CD4-positive, CD25-positive, alpha-beta regulatory T cell (primary cell): ENCODE measurements at regions not wholly inside any gene's neighbourhood (a gene's known extent, or its start where the extent isn't known, plus 50 kb on each side); places are given as distances from the start of the nearest gene placed in this dataset.
"Not testable (repeated sequence)": the region's sequence is repeated elsewhere in the genome, so short reads cannot be mapped to it uniquely, and the experiment has no call there.

Experiments used
- ATAC-seq, 2 donors: fragments of 150-1000 bp; cut with Tn5 transposase; one replicate each; pipeline ENCODE4 v1.10.0; 2021; ENCODE audit warnings: low read depth in 2 of 2, moderate number of reproducible peaks in 2 of 2, moderate library complexity in 1 of 2
- DNase-seq, 3 donors: peaks; one replicate each; pipeline versions ENCODE4 v3.0.0 to v3.0.0-alpha.2; 2012 to 2022; ENCODE audit warnings: mixed read lengths in 1 of 3
- H3K27ac ChIP-seq: one replicate; pipeline ENCODE4 v1.7.0; 2013; ENCODE audit warnings: mild to moderate bottlenecking, low read length; ENCODE audit not compliant: insufficient read depth, poor library complexity, severe bottlenecking
- H3K27me3 ChIP-seq: one replicate; pipeline ENCODE4 v1.7.0; 2013; ENCODE audit warnings: low read length; ENCODE audit not compliant: control insufficient read depth, insufficient read depth
- H3K36me3 ChIP-seq: one replicate; pipeline ENCODE4 v1.7.0; 2013; ENCODE audit warnings: mild to moderate bottlenecking, low read length, moderate library complexity; ENCODE audit not compliant: control insufficient read depth, insufficient read depth
- H3K4me1 ChIP-seq: 2 replicates; pipeline ENCODE4 v1.7.0; 2013; ENCODE audit warnings: mild to moderate bottlenecking, low read length; ENCODE audit not compliant: insufficient read depth, control insufficient read depth, poor library complexity, severe bottlenecking
- H3K4me3 ChIP-seq: one replicate; pipeline ENCODE4 v1.7.0; 2013; ENCODE audit warnings: low read depth, mild to moderate bottlenecking, low read length, moderate library complexity
- H3K9me3 ChIP-seq, 2 experiments: 1 replicate in 1 of 2; 2 replicates in 1 of 2; pipeline ENCODE4 v1.7.0; 2013; ENCODE audit warnings: low read length in 2 of 2, mild to moderate bottlenecking in 1 of 2, moderate library complexity in 1 of 2; ENCODE audit not compliant: control insufficient read depth in 2 of 2
- H3K27ac Mint-ChIP-seq, 3 donors: one replicate each; pipeline ENCODE4 v1.8.0; 2020 to 2022; ENCODE audit warnings: mild to moderate bottlenecking in 3 of 3, mixed read lengths in 3 of 3, moderate library complexity in 2 of 3
- H3K27me3 Mint-ChIP-seq: one replicate; pipeline ENCODE4 v1.8.0; 2022; ENCODE audit warnings: mild to moderate bottlenecking, mixed read lengths
- H3K36me3 Mint-ChIP-seq: one replicate; pipeline ENCODE4 v1.8.0; 2020; ENCODE audit warnings: mixed read lengths
- H3K4me1 Mint-ChIP-seq, 4 donors: one replicate each; pipeline ENCODE4 v1.8.0; 2020 to 2022; ENCODE audit warnings: mixed read lengths in 4 of 4, mild to moderate bottlenecking in 1 of 4
- H3K4me3 Mint-ChIP-seq, 4 donors: one replicate each; pipeline ENCODE4 v1.8.0; 2020 to 2022; ENCODE audit warnings: mild to moderate bottlenecking in 4 of 4, mixed read lengths in 4 of 4, moderate library complexity in 3 of 4
- H3K9me3 Mint-ChIP-seq, 7 donors: one replicate each; pipeline ENCODE4 v1.8.0; 2020 to 2022; ENCODE audit warnings: mixed read lengths in 7 of 7, mild to moderate bottlenecking in 3 of 7, moderate library complexity in 2 of 7

GRCh38 chr11:54797906-54798305 is 91.3 kb downstream of the OR4A5 start:
- not testable (repeated sequence) for H3K4me3 Mint-ChIP-seq, H3K27ac Mint-ChIP-seq, H3K4me1 Mint-ChIP-seq, DNase-seq, H3K4me1 ChIP-seq, H3K27me3 ChIP-seq, ATAC-seq, H3K27me3 Mint-ChIP-seq, H3K36me3 Mint-ChIP-seq, H3K36me3 ChIP-seq, H3K27ac ChIP-seq, H3K4me3 ChIP-seq
- H3K9me3 ChIP-seq: peaks cover 6 to 52% of the 10 kb centered on the region in 2 experiments
- peaks cover 0 to 55% (median 13%) of the 10 kb centered on the region in 7 donors for H3K9me3 Mint-ChIP-seq

GRCh38 chr11:54832676-54833075 is 126.0 kb downstream of the OR4A5 start:
- Mint-ChIP-seq H3K4me1 (no peaks in the 10 kb centered on the region), H3K9me3 (peaks cover 0 to 64% (median 15%) of the 10 kb centered on the region in 7 donors), H3K4me3 (no peak overlapping the region), H3K27ac (no peak overlapping the region), H3K36me3 (no peaks in the 10 kb centered on the region), H3K27me3 (no peaks in the 10 kb centered on the region)
- DNase-seq (no peak), ATAC-seq (no peak)
- no peak overlapping the region for H3K27ac ChIP-seq
- peaks cover 19 to 44% of the 10 kb centered on the region in 2 experiments for H3K9me3 ChIP-seq
- no peaks in the 10 kb centered on the region for H3K4me1 ChIP-seq
- no peak overlapping the region for H3K4me3 ChIP-seq
- no peaks in the 10 kb centered on the region for H3K36me3 ChIP-seq
- H3K27me3 ChIP-seq: no peaks in the 10 kb centered on the region

- H3K27ac Mint-ChIP-seq, H3K4me3 Mint-ChIP-seq: not testable (repeated sequence)
- peaks cover 0 to 50% (median 16%) of the 10 kb centered on the region in 7 donors for H3K9me3 Mint-ChIP-seq
These were observed 148.4 kb downstream of the OR4A5 start for GRCh38 chr11:54855047-54855446.

More at GRCh38 chr11:54855047-54855446, 148.4 kb downstream of the OR4A5 start:
- not testable (repeated sequence) for H3K4me1 ChIP-seq, H3K27ac ChIP-seq, H3K36me3 ChIP-seq, ATAC-seq, DNase-seq, H3K4me3 ChIP-seq, H3K36me3 Mint-ChIP-seq, H3K4me1 Mint-ChIP-seq, H3K27me3 ChIP-seq, H3K27me3 Mint-ChIP-seq
- peaks cover 9 to 50% of the 10 kb centered on the region in 2 experiments for H3K9me3 ChIP-seq
